Hepatocyte (in vitro differentiated cells): ENCODE measurements at regions not wholly inside any gene's neighbourhood (a gene's known extent, or its start where the extent isn't known, plus 50 kb on each side); places are given as distances from the start of the nearest gene placed in this dataset.

Experiments
- CTCF ChIP-seq: fragments of 200-600 bp; sonication (generic); IDR thresholded peaks from 2 replicates; pipeline ENCODE4 v1.5.1; 2016; ENCODE audit warnings: antibody characterized with exemption, mild to moderate bottlenecking; ENCODE audit not compliant: poor library complexity
- EZH2 ChIP-seq: fragments of 200-600 bp; sonication (generic); IDR thresholded peaks from 2 replicates; pipeline ENCODE4 v1.6.1; 2016; ENCODE audit warnings: antibody characterized with exemption, mild to moderate bottlenecking, borderline replicate concordance
- EZH2phosphoT487 ChIP-seq: fragments of 200-600 bp; sonication (generic); IDR thresholded peaks from one replicate; pipeline ENCODE4 v1.6.1; 2018; ENCODE audit warnings: antibody characterized with exemption, mild to moderate bottlenecking, low read depth, moderate library complexity; ENCODE audit not compliant: unreplicated experiment, severe bottlenecking

- TF ChIP-seq CTCF = no peak
- no peak for TF ChIP-seq EZH2
- no peak for TF ChIP-seq EZH2phosphoT487
These were observed 114.6 kb upstream of the HTR1E start for GRCh38 chr6:86822747-86823146.
